ENCODE measurements at regions not wholly inside any gene's neighbourhood (a gene's known extent, or its start where the extent isn't known, plus 50 kb on each side); places are given as distances from the start of the nearest gene placed in this dataset.

GRCh38 chr5:138661991-138662434, 86.8 kb upstream of the HSPA9 start:
- no peak for TF ChIP-seq ARNT (IDR thresholded peaks at IDR 0.05)
- no peak for TF ChIP-seq FOXK2 (IDR thresholded peaks at IDR 0.05)
- no peak for TF ChIP-seq L3MBTL2 (conservative IDR thresholded peaks at IDR 0.05)
- TF ChIP-seq NFRKB (IDR thresholded peaks at IDR 0.05): no peak
- TF ChIP-seq BHLHE40 (IDR thresholded peaks at IDR 0.05; ENCODE audit: borderline replicate concordance): no peak
- TF ChIP-seq SP1 (IDR thresholded peaks at IDR 0.05): no peak
- TF ChIP-seq HDGF (IDR thresholded peaks at IDR 0.05; ENCODE audit: borderline replicate concordance): no peak
- no peak for TF ChIP-seq SUZ12 (IDR thresholded peaks at IDR 0.05)

All from HEK293T (cell line).